ENCODE measurements at regions not wholly inside any gene's neighbourhood (a gene's known extent, or its start where the extent isn't known, plus 50 kb on each side); places are given as distances from the start of the nearest gene placed in this dataset.

DNA sequence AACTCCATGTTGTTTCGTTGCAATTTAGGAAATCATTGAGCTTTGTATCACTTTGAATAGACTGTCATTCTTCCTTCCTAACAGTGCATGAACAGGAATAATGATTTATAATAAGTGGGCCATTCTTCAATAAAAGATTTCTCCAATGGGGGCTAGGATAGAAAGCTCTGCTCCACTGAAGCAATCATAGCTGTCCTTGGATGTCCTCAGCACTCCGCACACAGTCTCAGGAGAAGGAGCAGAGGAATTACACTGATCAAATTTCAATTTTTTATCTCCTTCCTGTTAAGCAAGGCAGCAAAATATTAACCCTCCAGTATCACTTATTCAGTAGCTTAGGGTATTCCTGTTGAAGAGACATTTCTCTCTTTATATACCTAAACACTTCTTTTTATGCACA is 532.7 kb upstream of the ST8SIA4 start:
- TF ChIP-seq, protein P1, sequence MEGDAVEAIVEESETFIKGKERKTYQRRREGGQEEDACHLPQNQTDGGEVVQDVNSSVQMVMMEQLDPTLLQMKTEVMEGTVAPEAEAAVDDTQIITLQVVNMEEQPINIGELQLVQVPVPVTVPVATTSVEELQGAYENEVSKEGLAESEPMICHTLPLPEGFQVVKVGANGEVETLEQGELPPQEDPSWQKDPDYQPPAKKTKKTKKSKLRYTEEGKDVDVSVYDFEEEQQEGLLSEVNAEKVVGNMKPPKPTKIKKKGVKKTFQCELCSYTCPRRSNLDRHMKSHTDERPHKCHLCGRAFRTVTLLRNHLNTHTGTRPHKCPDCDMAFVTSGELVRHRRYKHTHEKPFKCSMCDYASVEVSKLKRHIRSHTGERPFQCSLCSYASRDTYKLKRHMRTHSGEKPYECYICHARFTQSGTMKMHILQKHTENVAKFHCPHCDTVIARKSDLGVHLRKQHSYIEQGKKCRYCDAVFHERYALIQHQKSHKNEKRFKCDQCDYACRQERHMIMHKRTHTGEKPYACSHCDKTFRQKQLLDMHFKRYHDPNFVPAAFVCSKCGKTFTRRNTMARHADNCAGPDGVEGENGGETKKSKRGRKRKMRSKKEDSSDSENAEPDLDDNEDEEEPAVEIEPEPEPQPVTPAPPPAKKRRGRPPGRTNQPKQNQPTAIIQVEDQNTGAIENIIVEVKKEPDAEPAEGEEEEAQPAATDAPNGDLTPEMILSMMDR (IDR thresholded peaks at IDR 0.05; ENCODE audit: low read depth, low read length) = no peak
- no peak for TF ChIP-seq EZH2phosphoT487 (IDR thresholded peaks at IDR 0.05; ENCODE audit: low read depth)
- H3K36me3 ChIP-seq (replicated peaks; ENCODE audit: low read depth, low read length) = no peaks in the 10 kb centered on the region
- no peak overlapping the region for H2AFZ ChIP-seq (ENCODE audit: low read depth, low read length)
- H3K79me2 ChIP-seq (ENCODE audit: low read length) = no peaks in the 10 kb centered on the region
- no peak overlapping the region for H3K4me2 ChIP-seq (ENCODE audit: low read length)
- no peak overlapping the region for H3K9ac ChIP-seq (ENCODE audit: low read length)
- no peaks in the 10 kb centered on the region for H3K4me1 ChIP-seq (ENCODE audit: low read length)
- no peaks in the 10 kb centered on the region for H3K27me3 ChIP-seq (ENCODE audit: low read depth, low read length)
- H3K9me3 ChIP-seq (ENCODE audit: insufficient read depth, low read length) = no peaks in the 10 kb centered on the region
- H3K27ac ChIP-seq (ENCODE audit: low read length) = no peak overlapping the region
- no peaks in the 10 kb centered on the region for H4K20me1 ChIP-seq (ENCODE audit: insufficient read depth, low read length)
- no peak overlapping the region for H3K4me3 ChIP-seq (ENCODE audit: low read length)

DNA sequence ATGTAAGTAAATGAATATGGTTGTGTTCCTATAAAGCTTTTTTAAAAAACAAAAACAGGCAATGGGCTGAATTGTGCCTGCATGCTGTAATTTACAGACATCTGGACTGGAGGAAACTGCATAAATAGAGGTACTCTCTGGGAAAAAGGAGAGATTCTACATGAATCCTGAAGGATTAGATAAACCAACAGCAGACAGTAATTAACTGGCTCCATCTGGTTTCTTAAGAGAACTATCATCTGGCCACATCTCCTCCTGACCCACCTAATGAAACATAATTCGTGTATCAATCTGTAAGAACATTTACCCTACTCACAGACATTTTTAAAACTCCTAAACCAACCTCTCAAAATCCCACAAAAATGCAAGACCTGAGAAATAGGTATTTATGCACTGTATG is 528.1 kb upstream of the ST8SIA4 start:
- no peak overlapping the region for H3K9ac ChIP-seq (ENCODE audit: low read length)
- peaks cover 5% of the 10 kb centered on the region for H3K4me1 ChIP-seq (ENCODE audit: low read length)
- TF ChIP-seq EZH2phosphoT487 (IDR thresholded peaks at IDR 0.05; ENCODE audit: low read depth) = no peak
- TF ChIP-seq, protein P1 (IDR thresholded peaks at IDR 0.05; ENCODE audit: low read depth, low read length) = no peak
- no peak overlapping the region for H3K27ac ChIP-seq (ENCODE audit: low read length)
- no peaks in the 10 kb centered on the region for H3K36me3 ChIP-seq (replicated peaks; ENCODE audit: low read depth, low read length)
- no peaks in the 10 kb centered on the region for H3K27me3 ChIP-seq (ENCODE audit: low read depth, low read length)
- no peaks in the 10 kb centered on the region for H3K9me3 ChIP-seq (ENCODE audit: insufficient read depth, low read length)
- H2AFZ ChIP-seq (ENCODE audit: low read depth, low read length) = no peak overlapping the region
- H3K79me2 ChIP-seq (ENCODE audit: low read length) = no peaks in the 10 kb centered on the region
- H3K4me2 ChIP-seq (ENCODE audit: low read length) = no peak overlapping the region
- H3K4me3 ChIP-seq (ENCODE audit: low read length) = no peak overlapping the region
- no peaks in the 10 kb centered on the region for H4K20me1 ChIP-seq (ENCODE audit: insufficient read depth, low read length)

DNA sequence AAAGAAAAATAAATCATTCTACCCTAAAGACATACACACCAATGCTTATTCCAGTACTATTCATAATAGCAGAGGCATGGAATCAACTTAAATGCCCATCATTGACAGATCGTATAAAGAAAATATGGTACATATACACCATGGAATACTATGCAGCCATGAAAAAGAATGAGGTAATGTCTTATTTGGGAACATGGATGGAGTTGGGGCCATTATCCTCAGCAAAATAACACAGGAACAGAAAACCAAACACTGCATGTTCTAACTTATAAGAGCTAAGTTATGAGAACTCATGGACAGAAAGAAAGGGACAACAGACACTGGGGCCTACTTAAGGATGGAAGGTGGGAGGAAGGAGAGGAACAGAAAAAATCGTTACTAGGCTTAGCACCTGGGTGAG is 527.5 kb upstream of the ST8SIA4 start:
- H3K27ac ChIP-seq (ENCODE audit: low read length) = no peak overlapping the region
- H4K20me1 ChIP-seq (ENCODE audit: insufficient read depth, low read length) = no peaks in the 10 kb centered on the region
- H3K4me3 ChIP-seq (ENCODE audit: low read length) = no peak overlapping the region
- peaks cover 5% of the 10 kb centered on the region for H3K4me1 ChIP-seq (ENCODE audit: low read length)
- H3K9me3 ChIP-seq (ENCODE audit: insufficient read depth, low read length) = no peaks in the 10 kb centered on the region
- H3K4me2 ChIP-seq (ENCODE audit: low read length) = no peak overlapping the region
- no peak overlapping the region for H3K9ac ChIP-seq (ENCODE audit: low read length)
- H3K27me3 ChIP-seq (ENCODE audit: low read depth, low read length) = no peaks in the 10 kb centered on the region
- no peaks in the 10 kb centered on the region for H3K36me3 ChIP-seq (replicated peaks; ENCODE audit: low read depth, low read length)
- H3K79me2 ChIP-seq (ENCODE audit: low read length) = no peaks in the 10 kb centered on the region
- TF ChIP-seq, protein P1 (IDR thresholded peaks at IDR 0.05; ENCODE audit: low read depth, low read length) = no peak
- no peak for TF ChIP-seq EZH2phosphoT487 (IDR thresholded peaks at IDR 0.05; ENCODE audit: low read depth)
- no peak overlapping the region for H2AFZ ChIP-seq (ENCODE audit: low read depth, low read length)

DNA sequence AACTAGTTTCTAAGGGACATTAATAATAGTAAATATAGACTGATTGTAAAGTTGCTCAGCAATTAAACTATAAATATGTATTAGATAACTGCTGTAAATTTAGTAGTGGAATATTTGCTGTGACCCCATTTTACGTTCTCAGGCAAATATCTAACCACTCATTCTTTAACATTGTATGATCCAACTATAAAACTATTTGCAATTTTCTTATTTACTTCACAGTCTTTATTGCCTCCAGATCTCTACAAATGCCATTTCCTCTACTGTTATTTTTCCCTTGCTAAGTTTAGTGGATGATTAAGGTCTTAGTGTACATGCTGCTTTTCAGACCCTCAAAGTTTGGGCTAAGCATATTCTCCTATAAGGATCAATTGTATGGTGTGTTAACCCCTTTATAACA is 526.2 kb upstream of the ST8SIA4 start:
- Histone ChIP-seq H3K27me3 (ENCODE audit: low read depth, low read length) (no peaks in the 10 kb centered on the region), H2AFZ (ENCODE audit: low read depth, low read length) (no peak overlapping the region), H3K4me2 (ENCODE audit: low read length) (no peak overlapping the region), H3K9ac (ENCODE audit: low read length) (no peak overlapping the region), H3K4me3 (ENCODE audit: low read length) (no peak overlapping the region), H3K27ac (ENCODE audit: low read length) (no peak overlapping the region), H3K36me3 (replicated peaks; ENCODE audit: low read depth, low read length) (no peaks in the 10 kb centered on the region), H3K4me1 (ENCODE audit: low read length) (peaks cover 5% of the 10 kb centered on the region), H4K20me1 (ENCODE audit: insufficient read depth, low read length) (no peaks in the 10 kb centered on the region), H3K9me3 (ENCODE audit: insufficient read depth, low read length) (no peaks in the 10 kb centered on the region), H3K79me2 (ENCODE audit: low read length) (no peaks in the 10 kb centered on the region)
- no peak for TF ChIP-seq EZH2phosphoT487 (IDR thresholded peaks at IDR 0.05; ENCODE audit: low read depth)
- TF ChIP-seq, protein P1 (IDR thresholded peaks at IDR 0.05; ENCODE audit: low read depth, low read length) = no peak

Data from OCI-LY3 (cell line).